Effector memory CD8-positive, alpha-beta T cell (primary cell): ENCODE measurements at regions not wholly inside any gene's neighbourhood (a gene's known extent, or its start where the extent isn't known, plus 50 kb on each side); places are given as distances from the start of the nearest gene placed in this dataset.

Experiments used
- ATAC-seq: fragments of 150-1000 bp; cut with Tn5 transposase; replicated peaks from 2 replicates; pipeline ENCODE4 v1.10.0; 2021; ENCODE audit warnings: mild to moderate bottlenecking, moderate library complexity
- DNase-seq, 3 experiments: peaks; one replicate each; pipeline ENCODE4 v3.0.0; 2021
- H3K27ac Mint-ChIP-seq, 2 donors: one replicate each; pipeline ENCODE4 v1.8.0; 2022; ENCODE audit warnings: mild to moderate bottlenecking in 2 of 2, mixed read lengths in 2 of 2, moderate library complexity in 2 of 2
- H3K27me3 Mint-ChIP-seq, 2 donors: one replicate each; pipeline ENCODE4 v1.8.0; 2022; ENCODE audit warnings: mixed read lengths in 2 of 2
- H3K36me3 Mint-ChIP-seq: one replicate; pipeline ENCODE4 v1.8.0; 2022; ENCODE audit warnings: mild to moderate bottlenecking, moderate library complexity, mixed read lengths; ENCODE audit not compliant: insufficient read depth
- H3K4me1 Mint-ChIP-seq, 2 donors: one replicate each; pipeline ENCODE4 v1.8.0; 2022; ENCODE audit warnings: low read depth in 2 of 2, mixed read lengths in 2 of 2
- H3K4me3 Mint-ChIP-seq, 2 donors: one replicate each; pipeline ENCODE4 v1.8.0; 2022; ENCODE audit warnings: mild to moderate bottlenecking in 2 of 2, mixed read lengths in 2 of 2, moderate library complexity in 2 of 2
- H3K9me3 Mint-ChIP-seq, 2 donors: one replicate each; pipeline ENCODE4 v1.8.0; 2022; ENCODE audit warnings: mixed read lengths in 2 of 2

DNA sequence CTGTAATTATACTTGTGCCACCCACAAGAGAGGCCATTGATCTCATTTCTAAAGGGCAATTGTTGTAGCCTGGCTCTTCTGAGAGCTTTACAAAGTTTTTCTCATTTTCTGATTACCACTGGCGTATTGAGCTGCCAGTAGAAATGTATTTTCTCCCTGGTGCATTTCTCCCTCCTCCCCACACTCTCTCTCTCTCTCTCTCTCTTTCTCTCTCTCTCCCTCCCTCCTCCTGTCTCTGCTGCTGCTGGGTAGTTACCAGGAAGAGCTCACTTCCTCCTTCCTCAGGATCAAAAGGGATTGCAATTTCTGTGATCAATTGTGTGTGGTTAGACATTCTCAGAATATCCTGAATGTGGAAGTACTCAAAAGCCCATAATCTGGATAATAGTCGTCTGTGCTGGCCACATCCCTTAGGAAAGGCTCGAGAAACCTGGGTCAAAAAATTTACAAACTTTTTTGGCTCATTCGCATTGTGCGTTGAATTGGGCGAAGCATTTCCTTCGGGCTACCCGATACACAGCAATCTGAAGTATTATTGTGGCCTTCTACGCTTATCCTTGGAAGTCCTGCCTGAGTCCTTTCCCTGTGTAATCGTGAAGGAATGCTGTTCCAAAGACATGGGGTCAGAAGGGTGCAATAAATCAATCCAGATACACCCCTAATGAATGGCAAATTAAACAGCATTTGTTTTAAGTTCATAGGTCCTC, 254.8 kb downstream of the MSRB3 start:
- no peak overlapping the region for H3K4me3 Mint-ChIP-seq
- no peaks in the 10 kb centered on the region for H3K36me3 Mint-ChIP-seq
- ATAC-seq (no peak), DNase-seq (no peak)
- peaks cover 8 to 19% of the 10 kb centered on the region in 2 donors for H3K27me3 Mint-ChIP-seq
- peaks cover 2 to 9% of the 10 kb centered on the region in 2 donors for H3K9me3 Mint-ChIP-seq
- no peaks in the 10 kb centered on the region for H3K4me1 Mint-ChIP-seq
- H3K27ac Mint-ChIP-seq: no peak overlapping the region

DNA sequence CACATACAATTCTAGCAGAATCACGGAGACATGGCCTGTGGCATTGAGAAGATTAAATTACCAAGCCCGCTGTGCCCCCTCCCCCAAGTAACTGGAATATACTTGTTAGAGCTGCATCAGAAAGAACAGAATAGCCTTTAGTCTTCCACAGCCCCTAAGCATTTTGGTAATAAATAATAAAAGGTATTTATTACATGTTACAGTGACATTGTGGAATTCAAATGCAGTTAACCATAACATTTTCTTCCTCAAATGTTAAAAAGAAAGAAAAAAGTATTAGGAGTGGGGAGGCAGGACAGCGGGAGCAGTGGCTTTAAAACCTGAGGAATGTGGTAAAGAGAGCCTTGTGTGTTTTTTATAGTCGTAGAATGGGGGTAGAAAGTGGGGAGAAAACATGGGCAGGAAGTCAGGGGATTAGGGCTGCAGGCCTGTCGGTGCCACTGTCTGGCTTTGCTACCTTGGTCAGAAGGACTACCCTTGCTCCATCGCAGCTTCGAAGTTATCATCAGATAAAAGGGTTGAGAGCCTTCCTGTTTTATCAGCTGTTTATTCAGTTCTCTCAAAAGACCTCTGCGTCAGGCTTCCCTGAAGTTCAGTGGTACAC, 255.9 kb downstream of the MSRB3 start:
- ATAC-seq (no peak), DNase-seq (no peak)
- Mint-ChIP-seq H3K4me1 (no peaks in the 10 kb centered on the region), H3K9me3 (peaks cover 2 to 9% of the 10 kb centered on the region in 2 donors), H3K27me3 (peaks cover 8 to 19% of the 10 kb centered on the region in 2 donors), H3K4me3 (no peak overlapping the region), H3K27ac (no peak overlapping the region), H3K36me3 (no peaks in the 10 kb centered on the region)

DNA sequence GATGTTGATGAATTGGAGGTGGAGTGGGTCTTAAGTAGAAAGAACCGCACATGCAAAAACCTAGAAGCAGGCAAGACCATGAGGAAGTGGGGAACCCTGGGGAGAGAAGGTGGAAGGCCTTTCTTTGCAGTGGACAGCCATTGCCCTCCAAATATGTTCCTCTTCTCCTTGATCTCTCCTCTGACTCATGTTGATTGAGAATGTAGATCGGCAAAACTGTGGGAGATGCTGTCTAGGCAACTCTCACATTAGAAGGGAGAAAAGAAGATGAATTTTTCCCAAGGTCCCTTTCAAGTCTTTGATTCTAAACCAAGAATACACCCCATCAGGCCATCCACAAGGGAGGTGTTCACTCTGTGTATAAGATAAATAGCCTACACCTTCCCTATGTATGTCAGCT, 257.5 kb downstream of the MSRB3 start:
- no peaks in the 10 kb centered on the region for H3K36me3 Mint-ChIP-seq
- no peak for ATAC-seq
- no peak for DNase-seq
- peaks cover 8 to 12% of the 10 kb centered on the region in 2 donors for H3K27me3 Mint-ChIP-seq
- peaks cover 2 to 9% of the 10 kb centered on the region in 2 donors for H3K9me3 Mint-ChIP-seq
- H3K4me1 Mint-ChIP-seq: no peaks in the 10 kb centered on the region
- H3K4me3 Mint-ChIP-seq: no peak overlapping the region
- no peak overlapping the region for H3K27ac Mint-ChIP-seq

DNA sequence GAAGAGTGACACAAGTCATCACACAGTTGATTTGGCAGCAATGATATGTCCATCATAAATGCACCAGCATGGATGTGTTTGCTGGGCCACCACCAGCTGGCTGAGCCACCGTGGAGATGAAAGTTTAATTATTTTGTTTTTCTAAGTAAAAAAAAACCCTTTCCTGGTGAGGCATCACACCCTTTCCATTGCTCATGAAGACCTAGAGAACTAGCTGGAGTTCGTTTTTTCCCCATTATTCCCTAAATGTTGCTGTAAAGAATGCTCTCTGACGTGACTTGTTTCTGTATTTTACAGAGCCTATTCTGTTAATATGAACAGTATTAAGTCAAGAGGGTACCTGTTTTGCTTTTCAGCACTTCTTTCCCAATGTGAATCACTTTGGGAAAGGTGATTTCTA, 257.9 kb downstream of the MSRB3 start:
- Mint-ChIP-seq H3K27ac (no peak overlapping the region), H3K27me3 (peaks cover 8 to 12% of the 10 kb centered on the region in 2 donors), H3K36me3 (no peaks in the 10 kb centered on the region), H3K4me1 (no peaks in the 10 kb centered on the region), H3K4me3 (no peak overlapping the region), H3K9me3 (peaks cover 2 to 9% of the 10 kb centered on the region in 2 donors)
- ATAC-seq (no peak), DNase-seq (no peak)

DNA sequence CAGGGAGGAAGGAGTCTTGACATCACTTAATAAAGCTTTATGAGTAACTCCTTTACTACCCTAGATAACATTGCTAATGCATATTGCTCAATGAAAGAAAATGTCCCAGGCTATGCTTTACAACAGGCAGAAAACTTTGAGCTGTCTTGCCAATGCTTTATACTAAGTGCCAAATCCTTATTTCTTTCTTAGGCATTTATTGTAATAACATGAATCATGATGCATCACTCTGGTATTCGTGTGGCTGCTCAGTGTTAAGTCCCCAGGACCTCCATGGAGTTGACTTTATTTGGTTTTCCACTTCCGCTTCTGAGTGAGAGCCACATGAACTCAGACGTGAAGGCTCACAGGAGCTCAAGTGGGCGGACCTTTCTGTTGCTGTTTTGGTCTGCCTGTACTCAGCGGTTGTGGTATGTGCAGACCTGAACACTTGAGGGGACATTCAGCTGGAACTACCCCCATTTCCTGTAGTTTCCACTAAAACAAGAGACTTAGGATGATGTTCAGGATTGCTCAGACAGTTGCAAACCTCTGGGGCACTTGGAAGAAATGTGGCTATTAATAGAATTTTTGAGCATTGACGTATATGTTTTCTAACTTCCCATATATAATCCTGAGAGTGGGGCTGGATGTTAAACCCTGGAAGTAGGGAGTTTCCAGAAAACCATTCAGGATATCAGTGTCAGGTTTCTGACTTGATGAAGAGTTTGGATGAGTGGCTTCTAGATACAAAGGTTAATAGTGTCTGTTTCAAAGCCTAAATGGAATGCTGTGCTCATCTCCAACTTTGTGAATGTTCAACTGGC, 258.6 kb downstream of the MSRB3 start:
- peaks cover 8 to 12% of the 10 kb centered on the region in 2 donors for H3K27me3 Mint-ChIP-seq
- no peak for ATAC-seq
- H3K27ac Mint-ChIP-seq: no peak overlapping the region
- H3K4me1 Mint-ChIP-seq: no peaks in the 10 kb centered on the region
- no peak for DNase-seq
- no peak overlapping the region for H3K4me3 Mint-ChIP-seq
- peaks cover 2 to 9% of the 10 kb centered on the region in 2 donors for H3K9me3 Mint-ChIP-seq
- no peaks in the 10 kb centered on the region for H3K36me3 Mint-ChIP-seq

DNA sequence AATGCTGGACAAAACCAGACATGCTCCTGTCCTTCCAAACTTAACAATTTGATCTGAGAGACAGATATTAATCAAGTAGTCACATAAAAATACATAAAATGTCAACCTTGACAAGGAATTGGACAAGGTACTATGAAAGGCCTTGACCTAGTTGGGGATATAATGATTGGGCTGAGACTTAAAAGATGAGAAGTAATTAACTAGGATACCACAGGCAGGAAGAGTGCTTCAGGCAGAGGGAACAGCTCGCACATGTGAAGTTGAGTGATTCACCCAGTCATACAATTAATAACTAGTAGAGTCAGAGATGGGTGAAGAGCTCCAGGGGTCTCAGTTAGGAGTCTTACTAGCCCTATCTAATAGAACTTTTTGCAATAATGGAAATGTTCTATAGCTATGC, 259.5 kb downstream of the MSRB3 start:
- H3K27me3 Mint-ChIP-seq: peaks cover 8 to 12% of the 10 kb centered on the region in 2 donors
- H3K4me1 Mint-ChIP-seq: no peaks in the 10 kb centered on the region
- H3K4me3 Mint-ChIP-seq: no peak overlapping the region
- ATAC-seq (no peak), DNase-seq (no peak)
- H3K27ac Mint-ChIP-seq: no peak overlapping the region
- no peaks in the 10 kb centered on the region for H3K36me3 Mint-ChIP-seq
- peaks cover 2 to 9% of the 10 kb centered on the region in 2 donors for H3K9me3 Mint-ChIP-seq

DNA sequence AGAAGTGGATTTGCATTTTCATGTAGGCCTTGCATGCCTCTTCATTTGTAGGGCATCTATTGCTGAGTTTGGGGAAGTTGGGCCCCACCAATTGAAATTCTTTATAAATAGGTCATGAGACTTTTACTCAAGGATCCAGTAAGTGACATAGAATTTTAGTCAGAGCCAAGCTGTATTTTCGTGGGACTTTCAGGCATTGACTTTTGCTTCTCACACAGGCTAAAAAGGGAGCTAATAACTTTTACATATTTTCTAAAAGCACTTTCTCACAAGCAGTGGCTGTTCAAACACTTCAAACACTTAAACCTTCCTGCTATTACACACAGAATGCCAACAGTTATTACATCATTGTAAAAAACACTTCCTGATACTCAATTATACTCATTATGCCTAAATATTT, 260.5 kb downstream of the MSRB3 start:
- H3K4me3 Mint-ChIP-seq: no peak overlapping the region
- H3K9me3 Mint-ChIP-seq: peaks cover 2 to 9% of the 10 kb centered on the region in 2 donors
- no peak for DNase-seq
- ATAC-seq: no peak
- no peaks in the 10 kb centered on the region for H3K36me3 Mint-ChIP-seq
- peaks cover 6 to 8% of the 10 kb centered on the region in 2 donors for H3K27me3 Mint-ChIP-seq
- H3K27ac Mint-ChIP-seq: no peak overlapping the region
- no peaks in the 10 kb centered on the region for H3K4me1 Mint-ChIP-seq

DNA sequence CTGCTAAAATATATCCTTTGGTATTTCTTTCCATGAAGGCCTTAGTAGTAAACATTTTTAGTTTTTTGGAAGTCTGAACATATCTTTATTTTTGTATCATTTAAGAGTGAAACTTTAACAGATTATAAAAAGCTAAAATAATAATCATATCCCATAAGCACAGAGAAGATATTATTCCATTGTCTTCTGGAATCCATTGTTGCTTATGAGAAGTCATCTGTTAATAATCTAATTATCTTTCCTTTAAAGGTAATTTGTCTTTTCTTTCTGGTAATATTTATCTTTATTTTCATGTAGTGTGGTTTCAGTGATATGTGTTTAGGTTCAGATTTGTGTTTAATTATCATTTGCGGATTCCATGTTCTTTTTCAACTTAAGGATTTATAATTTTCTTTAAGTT, 261.7 kb downstream of the MSRB3 start:
- ATAC-seq: no peak
- peaks cover 4 to 7% of the 10 kb centered on the region in 2 donors for H3K27me3 Mint-ChIP-seq

DNA sequence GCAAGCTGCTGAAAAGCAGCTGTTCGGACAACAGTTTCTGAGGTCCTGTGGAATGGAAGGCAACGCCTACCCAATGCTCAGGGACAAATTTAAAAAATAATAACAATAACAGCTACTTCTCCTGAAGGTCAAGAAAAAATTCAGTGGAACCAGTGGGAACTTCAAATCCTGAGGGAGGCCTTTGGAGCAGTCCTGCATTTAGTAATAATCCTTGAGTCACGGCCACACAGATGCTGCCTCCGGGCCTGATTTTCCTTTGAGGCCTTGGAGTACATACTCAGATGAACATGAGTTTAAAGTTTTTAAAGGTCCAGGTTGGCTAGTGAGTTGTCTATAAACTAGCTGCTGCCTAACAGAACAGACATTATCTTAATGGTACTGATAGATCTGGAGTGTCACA, 268.0 kb downstream of the MSRB3 start:
- no peak overlapping the region for H3K4me3 Mint-ChIP-seq
- no peak overlapping the region for H3K27ac Mint-ChIP-seq
- DNase-seq: no peak
- H3K36me3 Mint-ChIP-seq: no peaks in the 10 kb centered on the region
- H3K27me3 Mint-ChIP-seq: peaks cover 0 to 7% of the 10 kb centered on the region in 2 donors
- H3K4me1 Mint-ChIP-seq: no peaks in the 10 kb centered on the region
- H3K9me3 Mint-ChIP-seq: no peaks in the 10 kb centered on the region
- ATAC-seq: no peak

More for the DNA sequence above, 261.7 kb downstream of the MSRB3 start:
- no peaks in the 10 kb centered on the region for H3K36me3 Mint-ChIP-seq
- no peak overlapping the region for H3K27ac Mint-ChIP-seq
- DNase-seq: no peak
- no peak overlapping the region for H3K4me3 Mint-ChIP-seq
- H3K4me1 Mint-ChIP-seq: no peaks in the 10 kb centered on the region
- H3K9me3 Mint-ChIP-seq: peaks cover 1 to 9% of the 10 kb centered on the region in 2 donors

DNA sequence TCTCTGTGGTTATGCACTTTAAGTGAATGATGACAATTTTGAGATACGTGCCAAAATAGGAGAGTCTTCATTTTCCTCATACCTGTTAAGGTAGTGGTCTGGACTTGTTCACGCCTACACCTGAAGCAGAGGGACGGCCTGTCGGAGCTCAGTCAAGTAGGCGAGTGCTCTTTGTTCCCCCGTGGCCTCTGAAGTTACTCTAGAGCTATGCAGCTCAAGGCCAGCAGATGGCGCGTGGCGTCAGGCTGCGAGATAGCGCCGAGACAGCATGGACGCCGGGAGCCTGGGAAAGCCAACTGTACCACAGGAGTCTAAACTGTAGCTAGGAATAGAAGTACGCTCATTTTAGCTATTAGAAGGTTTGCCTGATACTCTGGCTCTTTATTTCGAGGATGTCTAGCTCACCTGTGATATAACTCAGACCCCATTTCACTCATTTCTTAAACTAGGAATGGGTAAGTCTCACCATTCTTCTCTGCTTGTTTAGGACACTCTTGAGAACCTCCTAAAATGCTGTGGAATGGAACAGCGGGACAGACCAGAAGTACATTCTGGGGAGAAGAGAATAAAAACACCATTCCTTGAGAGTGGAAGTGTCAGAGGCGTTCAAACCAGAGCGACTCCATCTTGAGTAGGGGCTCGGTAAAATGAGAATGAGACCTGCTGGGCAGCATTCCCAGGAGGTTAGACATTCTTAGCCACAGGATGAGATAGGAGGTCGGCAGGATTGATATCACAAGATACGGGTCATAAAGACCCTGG, 267.4 kb upstream of the HMGA2 start:
- Mint-ChIP-seq H3K4me1 (peaks cover 3 to 6% of the 10 kb centered on the region in 2 donors), H3K4me3 (no peak overlapping the region), H3K27ac (no peak overlapping the region), H3K27me3 (peaks cover 0 to 20% of the 10 kb centered on the region in 2 donors), H3K36me3 (peaks cover 4% of the 10 kb centered on the region), H3K9me3 (no peaks in the 10 kb centered on the region)
- DNase-seq: peak; percentile 7 to 46 (median 22)
- ATAC-seq: peak; percentile 51

DNA sequence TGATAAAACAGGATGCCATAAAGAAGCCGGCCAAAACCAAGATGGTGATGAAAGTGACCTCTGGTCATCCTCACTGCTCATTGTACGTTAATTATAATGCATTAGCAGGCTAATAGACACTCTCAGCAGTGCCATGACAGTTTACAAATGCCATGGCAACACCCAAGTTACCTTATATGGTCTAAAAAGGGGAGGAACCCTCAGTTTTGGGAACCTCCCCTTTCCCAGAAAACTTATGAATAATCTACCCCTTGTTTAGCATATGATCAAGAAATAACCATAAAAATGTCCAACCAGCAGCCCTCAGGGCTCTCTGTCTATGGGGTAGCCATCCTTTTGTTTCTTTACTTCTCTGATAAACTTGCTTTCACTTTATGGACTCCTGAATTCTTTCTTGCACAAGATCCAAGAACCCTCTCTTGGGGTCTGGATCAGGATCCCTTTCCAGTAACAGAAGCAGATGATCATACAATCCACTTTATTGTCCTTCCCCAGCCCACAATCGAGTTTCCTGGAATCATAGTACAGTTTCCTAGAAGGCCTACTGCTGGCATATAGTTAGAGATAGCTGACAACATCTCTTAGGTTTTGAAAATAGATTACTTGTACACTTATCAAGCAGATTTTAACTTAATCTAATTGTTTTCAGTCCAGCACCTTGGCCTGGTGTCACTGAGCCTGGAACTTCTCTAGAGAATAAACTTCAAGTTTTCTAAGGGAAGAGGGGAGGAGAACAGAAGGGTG, 266.7 kb upstream of the HMGA2 start:
- Mint-ChIP-seq H3K9me3 (no peaks in the 10 kb centered on the region), H3K27me3 (peaks cover 4 to 21% of the 10 kb centered on the region in 2 donors)
- DNase-seq: no peak

DNA sequence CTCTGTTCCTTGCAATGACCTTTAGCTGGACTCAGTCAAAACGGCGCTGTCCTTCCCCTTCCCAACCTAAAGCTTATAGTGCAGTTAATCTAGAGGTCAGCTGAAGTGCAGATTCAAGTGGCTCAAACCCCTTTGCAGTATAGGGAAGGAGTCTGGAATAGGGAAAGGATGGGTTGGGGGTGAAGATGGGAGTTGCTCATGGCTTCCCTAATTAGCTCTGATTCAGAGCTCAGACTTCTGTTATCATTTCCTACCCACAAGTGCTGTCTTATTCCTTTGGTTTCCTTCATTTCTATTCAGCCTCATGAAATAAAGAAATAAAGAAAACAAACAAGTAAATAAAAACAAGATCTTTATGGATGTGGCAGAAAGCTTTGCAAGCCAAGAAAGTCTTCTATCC, 264.0 kb upstream of the HMGA2 start:
- H3K4me1 Mint-ChIP-seq: peaks cover 3 to 6% of the 10 kb centered on the region in 2 donors
- H3K27ac Mint-ChIP-seq: no peak overlapping the region
- peaks cover 4% of the 10 kb centered on the region for H3K36me3 Mint-ChIP-seq
- H3K4me3 Mint-ChIP-seq: no peak overlapping the region
- DNase-seq: no peak
- H3K27me3 Mint-ChIP-seq: peaks cover 19 to 33% of the 10 kb centered on the region in 2 donors
- no peak for ATAC-seq
- no peaks in the 10 kb centered on the region for H3K9me3 Mint-ChIP-seq

More for the DNA sequence above, 266.7 kb upstream of the HMGA2 start:
- Mint-ChIP-seq H3K27ac (no peak overlapping the region), H3K36me3 (peaks cover 4% of the 10 kb centered on the region), H3K4me1 (peaks cover 3 to 6% of the 10 kb centered on the region in 2 donors), H3K4me3 (no peak overlapping the region)
- no peak for ATAC-seq
